ENCODE measurements at regions not wholly inside any gene's neighbourhood (a gene's known extent, or its start where the extent isn't known, plus 50 kb on each side); places are given as distances from the start of the nearest gene placed in this dataset.

DNA sequence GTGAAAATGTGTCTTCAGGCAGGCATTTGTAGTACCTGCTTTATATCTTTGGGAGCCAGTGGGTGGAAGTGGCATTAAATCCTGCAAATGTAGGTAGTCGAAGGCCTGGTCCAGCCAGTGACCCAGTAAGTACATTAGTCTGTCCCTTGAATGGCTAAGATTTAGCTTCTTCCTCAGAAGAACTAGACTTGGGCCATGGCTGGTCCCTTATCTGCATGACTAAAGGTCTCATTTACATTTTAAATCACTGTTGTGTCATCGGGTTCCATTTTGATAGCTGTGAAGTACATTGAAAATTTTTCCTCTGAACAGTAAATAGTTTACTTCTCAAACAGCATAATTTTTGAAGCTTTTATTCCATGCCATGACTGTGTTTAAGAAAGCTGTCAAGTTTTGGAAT is 438.4 kb upstream of the KLHL29 start:
- TF ChIP-seq, protein P1, sequence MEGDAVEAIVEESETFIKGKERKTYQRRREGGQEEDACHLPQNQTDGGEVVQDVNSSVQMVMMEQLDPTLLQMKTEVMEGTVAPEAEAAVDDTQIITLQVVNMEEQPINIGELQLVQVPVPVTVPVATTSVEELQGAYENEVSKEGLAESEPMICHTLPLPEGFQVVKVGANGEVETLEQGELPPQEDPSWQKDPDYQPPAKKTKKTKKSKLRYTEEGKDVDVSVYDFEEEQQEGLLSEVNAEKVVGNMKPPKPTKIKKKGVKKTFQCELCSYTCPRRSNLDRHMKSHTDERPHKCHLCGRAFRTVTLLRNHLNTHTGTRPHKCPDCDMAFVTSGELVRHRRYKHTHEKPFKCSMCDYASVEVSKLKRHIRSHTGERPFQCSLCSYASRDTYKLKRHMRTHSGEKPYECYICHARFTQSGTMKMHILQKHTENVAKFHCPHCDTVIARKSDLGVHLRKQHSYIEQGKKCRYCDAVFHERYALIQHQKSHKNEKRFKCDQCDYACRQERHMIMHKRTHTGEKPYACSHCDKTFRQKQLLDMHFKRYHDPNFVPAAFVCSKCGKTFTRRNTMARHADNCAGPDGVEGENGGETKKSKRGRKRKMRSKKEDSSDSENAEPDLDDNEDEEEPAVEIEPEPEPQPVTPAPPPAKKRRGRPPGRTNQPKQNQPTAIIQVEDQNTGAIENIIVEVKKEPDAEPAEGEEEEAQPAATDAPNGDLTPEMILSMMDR (IDR thresholded peaks at IDR 0.05), result no peak
- TF ChIP-seq POLR2A (IDR thresholded peaks at IDR 0.05) (no peak), POLR2AphosphoS5 (IDR thresholded peaks at IDR 0.05) (no peak)
